ENCODE measurements at regions not wholly inside any gene's neighbourhood (a gene's known extent, or its start where the extent isn't known, plus 50 kb on each side); places are given as distances from the start of the nearest gene placed in this dataset.

- TF ChIP-seq CTCF (IDR thresholded peaks at IDR 0.05; ENCODE audit: unreplicated experiment), result no peak
- peaks cover 10% of the 10 kb centered on the region for H3K4me1 Mint-ChIP-seq
- no peaks in the 10 kb centered on the region for H3K9me3 Mint-ChIP-seq
- no peaks in the 10 kb centered on the region for H3K36me3 Mint-ChIP-seq
- no peaks in the 10 kb centered on the region for H3K27me3 Mint-ChIP-seq (ENCODE audit: low read depth)
- H3K4me3 Mint-ChIP-seq, result no peak overlapping the region
- H3K27ac Mint-ChIP-seq, result no peak overlapping the region
- no peak for DNase-seq (ENCODE audit: low spot score in 2 of 2, unreplicated experiment in 2 of 2)
Observed at GRCh38 chr14:65941091-65941490, 528.6 kb downstream of the FUT8 start.

- H3K27ac Mint-ChIP-seq, result no peak overlapping the region
- no peaks in the 10 kb centered on the region for H3K9me3 Mint-ChIP-seq
- no peaks in the 10 kb centered on the region for H3K36me3 Mint-ChIP-seq
- DNase-seq (ENCODE audit: low spot score in 2 of 2, unreplicated experiment in 2 of 2), result no peak
- peaks cover 12% of the 10 kb centered on the region for H3K4me1 Mint-ChIP-seq
- no peak overlapping the region for H3K4me3 Mint-ChIP-seq
- no peak for TF ChIP-seq CTCF (IDR thresholded peaks at IDR 0.05; ENCODE audit: unreplicated experiment)
- peaks cover 2% of the 10 kb centered on the region for H3K27me3 Mint-ChIP-seq (ENCODE audit: low read depth)
Observed at GRCh38 chr14:65943150-65943549, 530.6 kb downstream of the FUT8 start.

- Mint-ChIP-seq H3K27me3 (ENCODE audit: low read depth) (peaks cover 5% of the 10 kb centered on the region), H3K36me3 (no peaks in the 10 kb centered on the region), H3K27ac (no peak overlapping the region), H3K4me3 (no peak overlapping the region), H3K4me1 (peaks cover 15% of the 10 kb centered on the region), H3K9me3 (no peaks in the 10 kb centered on the region)
- no peak for DNase-seq (ENCODE audit: low spot score in 2 of 2, unreplicated experiment in 2 of 2)
- TF ChIP-seq CTCF (IDR thresholded peaks at IDR 0.05; ENCODE audit: unreplicated experiment), result no peak
Observed at GRCh38 chr14:65943916-65944410, 531.4 kb downstream of the FUT8 start.

- Mint-ChIP-seq H3K36me3 (no peaks in the 10 kb centered on the region), H3K27ac (no peak overlapping the region), H3K4me1 (peaks cover 19% of the 10 kb centered on the region), H3K4me3 (no peak overlapping the region), H3K27me3 (ENCODE audit: low read depth) (peaks cover 7% of the 10 kb centered on the region), H3K9me3 (no peaks in the 10 kb centered on the region)
- no peak for DNase-seq (ENCODE audit: low spot score in 2 of 2, unreplicated experiment in 2 of 2)
- TF ChIP-seq CTCF (IDR thresholded peaks at IDR 0.05; ENCODE audit: unreplicated experiment), result no peak
Observed at GRCh38 chr14:65945327-65945726, 532.8 kb downstream of the FUT8 start.

- Mint-ChIP-seq H3K4me1 (peaks cover 20% of the 10 kb centered on the region), H3K9me3 (no peaks in the 10 kb centered on the region), H3K4me3 (no peak overlapping the region), H3K27ac (no peak overlapping the region), H3K27me3 (ENCODE audit: low read depth) (peaks cover 7% of the 10 kb centered on the region), H3K36me3 (no peaks in the 10 kb centered on the region)
- no peak for DNase-seq (ENCODE audit: low spot score in 2 of 2, unreplicated experiment in 2 of 2)
- TF ChIP-seq CTCF (IDR thresholded peaks at IDR 0.05; ENCODE audit: unreplicated experiment), result no peak
Observed at GRCh38 chr14:65946494-65946893, 534.0 kb downstream of the FUT8 start.

GRCh38 chr14:65948302-65948701 lies 535.8 kb downstream of the FUT8 start:
- Mint-ChIP-seq H3K4me3 (no peak overlapping the region), H3K27me3 (ENCODE audit: low read depth) (peaks cover 7% of the 10 kb centered on the region), H3K9me3 (no peaks in the 10 kb centered on the region), H3K36me3 (no peaks in the 10 kb centered on the region), H3K27ac (no peak overlapping the region), H3K4me1 (peaks cover 19% of the 10 kb centered on the region)
- no peak for TF ChIP-seq CTCF (IDR thresholded peaks at IDR 0.05; ENCODE audit: unreplicated experiment)
- DNase-seq (ENCODE audit: low spot score in 2 of 2, unreplicated experiment in 2 of 2), result no peak
